ENCODE measurements at regions not wholly inside any gene's neighbourhood (a gene's known extent, or its start where the extent isn't known, plus 50 kb on each side); places are given as distances from the start of the nearest gene placed in this dataset.

DNA sequence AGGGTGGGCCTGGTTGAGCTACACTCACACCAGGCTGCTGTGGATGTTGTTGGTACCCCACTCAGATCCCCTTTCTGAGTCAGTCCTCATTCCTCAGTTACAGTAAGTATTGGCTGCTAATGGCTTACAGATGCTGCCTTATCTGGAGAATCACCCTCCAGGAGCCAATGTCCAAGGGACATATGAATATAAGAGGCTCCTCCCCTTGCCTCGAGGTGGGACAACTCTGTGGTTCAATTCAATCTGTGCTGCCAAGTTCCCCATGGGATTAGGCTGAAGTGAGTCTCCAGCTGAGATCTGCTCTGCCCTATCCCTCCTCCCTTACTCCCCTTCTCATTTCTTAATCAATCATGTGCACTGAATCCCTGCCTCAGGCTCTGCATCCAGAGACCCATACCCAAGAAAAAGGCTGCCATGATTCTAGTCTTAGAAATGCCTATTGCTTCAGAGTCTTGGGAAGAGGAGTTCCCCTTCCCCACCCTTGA lies 168.8 kb upstream of the SYT13 start:
- H3K4me3 ChIP-seq (ENCODE audit: low read length), result no peak overlapping the region
- DNase-seq (ENCODE audit: low read depth, low spot score), result no peak

DNA sequence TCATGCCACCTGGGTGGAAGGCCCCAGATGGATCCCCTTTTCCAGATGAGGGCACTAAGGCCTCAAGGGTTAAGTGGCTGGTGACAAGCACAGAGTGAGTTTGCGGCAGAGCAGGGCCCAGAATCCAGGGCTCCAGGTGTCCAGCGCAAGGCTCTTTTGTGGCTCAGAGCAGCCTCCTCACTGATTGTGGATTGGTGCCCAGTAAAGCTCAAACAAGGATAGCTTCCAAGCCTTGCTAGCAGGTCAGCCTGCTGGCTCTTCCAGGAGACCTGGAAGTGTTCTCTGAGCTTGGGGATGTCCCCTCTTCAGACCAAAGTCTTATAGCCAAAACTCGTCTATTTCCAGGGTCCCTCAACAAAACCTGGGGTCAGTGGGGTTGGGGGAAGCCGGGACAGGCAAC lies 167.6 kb upstream of the SYT13 start:
- H3K4me3 ChIP-seq (ENCODE audit: low read length), result no peak overlapping the region
- no peak for DNase-seq (ENCODE audit: low read depth, low spot score)

- H3K4me3 ChIP-seq (ENCODE audit: low read length), result no peak overlapping the region
- DNase-seq (ENCODE audit: low read depth, low spot score), result no peak
Observed at GRCh38 chr11:45451766-45452440, 165.8 kb upstream of the SYT13 start.

DNA sequence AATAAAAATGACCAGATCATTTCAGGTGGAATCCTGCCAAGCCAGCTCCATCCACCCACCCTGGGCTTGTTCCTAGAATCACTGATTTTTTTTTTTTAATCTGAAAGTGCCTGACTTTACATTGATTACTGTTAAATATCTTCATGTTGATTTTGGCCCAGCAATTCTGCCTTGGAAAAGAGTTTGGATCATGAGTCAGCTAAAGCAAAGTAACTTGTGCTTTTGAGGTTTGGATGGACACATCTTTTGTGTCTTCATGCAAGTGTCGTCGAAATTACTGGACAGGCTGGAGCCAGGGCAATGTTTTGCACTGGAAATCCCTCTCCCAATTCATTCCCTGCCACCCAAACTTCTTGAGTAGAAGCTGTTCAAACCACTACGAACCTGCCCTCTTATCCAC lies 164.0 kb upstream of the SYT13 start:
- no peak overlapping the region for H3K4me3 ChIP-seq (ENCODE audit: low read length)
- DNase-seq (ENCODE audit: low read depth, low spot score), result no peak

- no peak overlapping the region for H3K4me3 ChIP-seq (ENCODE audit: low read length)
- DNase-seq (ENCODE audit: low read depth, low spot score), result no peak
Observed at GRCh38 chr11:45449036-45449601, 163.0 kb upstream of the SYT13 start.

- no peak for DNase-seq (ENCODE audit: low read depth, low spot score)
- H3K4me3 ChIP-seq (ENCODE audit: low read length), result no peak overlapping the region
Observed at GRCh38 chr11:45448561-45448960, 162.4 kb upstream of the SYT13 start.

- no peak overlapping the region for H3K4me3 ChIP-seq (ENCODE audit: low read length)
- no peak for DNase-seq (ENCODE audit: low read depth, low spot score)
Observed at GRCh38 chr11:45446998-45447397, 160.9 kb upstream of the SYT13 start.

DNA sequence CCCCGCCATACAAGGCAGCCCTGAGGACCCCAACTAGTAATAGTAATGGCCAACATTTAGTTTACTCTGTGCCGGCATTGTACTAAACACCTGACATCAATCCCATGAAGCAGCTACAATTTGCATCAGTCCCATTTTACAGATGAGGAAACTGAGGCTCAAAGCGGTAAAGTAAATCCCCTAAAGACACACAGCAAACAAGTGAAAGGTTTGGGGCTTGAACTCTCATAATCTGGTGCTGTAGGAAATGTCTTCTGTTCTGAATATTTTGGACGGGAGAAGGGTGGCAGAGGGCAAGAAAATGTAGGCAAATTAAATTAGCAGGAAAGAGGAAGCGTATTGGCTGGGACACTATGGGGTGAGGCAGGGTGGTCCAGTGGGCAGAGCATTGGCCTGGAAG lies 160.3 kb upstream of the SYT13 start:
- no peak overlapping the region for H3K4me3 ChIP-seq (ENCODE audit: low read length)
- no peak for DNase-seq (ENCODE audit: low read depth, low spot score)

DNA sequence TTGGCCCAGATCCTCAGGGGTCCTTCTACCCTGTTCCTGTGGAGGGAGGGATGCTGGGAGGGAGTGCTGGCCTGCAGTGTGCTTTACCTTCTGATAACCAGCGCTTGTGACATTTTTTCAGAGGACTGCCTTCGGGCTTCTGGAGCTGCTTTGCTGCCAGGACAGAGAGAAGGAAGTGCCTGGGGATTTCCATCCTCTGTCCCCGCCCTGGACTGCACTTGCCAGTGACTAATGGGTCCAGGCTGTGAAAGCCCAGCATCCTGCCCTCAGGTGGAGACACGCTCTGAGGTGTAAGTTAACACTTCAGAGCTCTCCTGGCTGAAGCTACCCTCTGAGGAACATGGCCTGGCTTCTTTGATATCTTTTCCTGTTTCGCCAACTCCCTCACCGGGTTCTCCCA lies 158.7 kb upstream of the SYT13 start:
- no peak overlapping the region for H3K4me3 ChIP-seq (ENCODE audit: low read length)
- DNase-seq (ENCODE audit: low read depth, low spot score), result no peak

- no peak for DNase-seq (ENCODE audit: low read depth, low spot score)
- H3K4me3 ChIP-seq (ENCODE audit: low read length), result no peak overlapping the region
Observed at GRCh38 chr11:45440111-45440510, 154.0 kb upstream of the SYT13 start.

- DNase-seq (ENCODE audit: low read depth, low spot score), result no peak
- H3K4me3 ChIP-seq (ENCODE audit: low read length), result no peak overlapping the region
Observed at GRCh38 chr11:45436966-45437365, 150.8 kb upstream of the SYT13 start.

DNA sequence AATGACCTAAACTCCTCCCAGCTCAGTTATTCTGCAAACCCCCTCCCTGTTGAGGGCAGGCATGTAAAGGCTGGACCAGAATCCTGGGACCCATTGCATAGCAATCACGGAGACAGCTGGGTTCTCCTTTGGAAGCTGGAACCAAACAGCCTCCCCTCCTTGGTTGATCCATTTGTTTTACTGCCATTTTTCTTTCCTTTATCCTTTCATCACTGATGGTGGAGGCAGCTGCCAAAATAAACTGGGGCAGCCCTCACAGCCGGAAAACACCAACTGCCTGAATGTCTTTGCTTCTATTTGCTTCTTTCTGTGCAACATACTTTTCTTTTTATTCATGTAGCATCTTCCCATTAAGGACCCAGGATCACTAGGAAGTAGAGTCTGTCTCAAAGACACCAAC lies 150.0 kb upstream of the SYT13 start:
- DNase-seq (ENCODE audit: low read depth, low spot score), result no peak
- no peak overlapping the region for H3K4me3 ChIP-seq (ENCODE audit: low read length)

- no peak for DNase-seq (ENCODE audit: low read depth, low spot score)
- H3K4me3 ChIP-seq (ENCODE audit: low read length), result no peak overlapping the region
Observed at GRCh38 chr11:45435706-45436105, 149.6 kb upstream of the SYT13 start.

GRCh38 chr11:45432910-45433309 lies 146.8 kb upstream of the SYT13 start:
- no peak for DNase-seq (ENCODE audit: low read depth, low spot score)

DNA sequence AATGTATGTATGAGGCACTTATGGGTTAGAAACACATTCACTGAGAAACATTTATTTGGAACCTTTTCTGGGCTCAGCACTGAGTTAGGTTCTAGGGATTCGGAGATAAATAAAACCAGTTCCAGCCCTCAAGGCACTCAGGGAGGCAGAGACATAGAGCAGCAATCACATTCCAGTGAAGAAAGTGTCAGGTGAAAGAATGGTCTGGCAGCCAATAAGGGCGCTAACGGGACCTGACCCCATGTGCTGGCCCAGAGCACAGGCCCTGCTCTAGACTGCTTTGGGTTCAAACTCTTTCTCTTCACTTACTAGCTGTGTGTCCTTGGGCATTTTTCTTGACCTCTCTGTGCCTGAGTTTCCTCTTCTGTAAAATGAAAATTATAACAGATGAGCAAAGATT lies 146.0 kb upstream of the SYT13 start:
- no peak for DNase-seq (ENCODE audit: low read depth, low spot score)
- H3K4me3 ChIP-seq (ENCODE audit: low read length), result no peak overlapping the region

More at GRCh38 chr11:45432910-45433309, 146.8 kb upstream of the SYT13 start:
- H3K4me3 ChIP-seq (ENCODE audit: low read length), result no peak overlapping the region

DNA sequence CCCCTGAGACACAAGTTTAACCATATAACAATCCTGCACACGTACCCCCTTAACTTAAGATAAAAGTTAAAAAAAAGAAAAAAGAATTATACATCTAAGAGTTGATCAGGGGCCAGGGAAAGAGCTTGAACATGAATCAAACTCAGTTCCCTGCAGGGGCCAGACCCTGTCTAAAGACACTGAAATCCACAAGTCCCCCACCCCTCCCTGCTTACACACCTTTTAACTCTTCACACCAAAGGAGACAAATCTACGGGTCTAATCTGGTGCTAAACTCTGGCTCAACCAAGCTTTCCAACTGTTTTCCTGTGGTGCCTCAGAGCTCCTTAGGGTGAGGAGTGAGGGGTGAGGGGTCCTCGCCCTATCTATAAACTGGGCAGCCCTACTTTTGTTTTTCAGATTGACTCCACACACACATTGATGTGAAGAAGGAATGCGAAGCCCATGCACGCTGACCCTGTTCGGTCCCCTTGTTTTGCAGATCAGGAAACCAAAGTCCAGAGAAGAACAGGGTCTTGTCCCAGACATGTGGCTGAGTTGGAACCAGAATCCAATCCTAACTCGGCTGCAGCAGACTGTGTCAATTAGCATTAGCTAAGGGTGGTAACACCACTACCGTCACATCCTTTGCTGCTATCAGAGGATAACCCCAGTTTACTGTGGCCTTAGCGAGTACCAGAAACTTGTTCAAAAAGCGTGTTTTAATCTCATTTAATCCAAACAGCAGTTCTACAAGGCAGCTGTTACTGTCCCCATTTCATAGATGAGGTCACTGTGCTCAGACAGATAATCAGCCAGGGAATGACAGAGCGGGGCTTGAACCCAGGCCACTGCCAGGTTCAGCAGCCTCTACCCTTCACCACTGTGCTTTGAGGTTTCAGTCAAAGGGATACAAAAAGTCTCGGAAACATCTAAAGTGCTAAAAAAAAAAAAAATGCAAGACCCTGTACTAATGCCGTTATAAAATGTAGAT lies 145.2 kb upstream of the SYT13 start:
- no peak for DNase-seq (ENCODE audit: low read depth, low spot score)
- H3K4me3 ChIP-seq (ENCODE audit: low read length), result no peak overlapping the region

GRCh38 chr11:45430361-45430760 lies 144.2 kb upstream of the SYT13 start:
- no peak for DNase-seq (ENCODE audit: low read depth, low spot score)
- H3K4me3 ChIP-seq (ENCODE audit: low read length), result no peak overlapping the region

DNA sequence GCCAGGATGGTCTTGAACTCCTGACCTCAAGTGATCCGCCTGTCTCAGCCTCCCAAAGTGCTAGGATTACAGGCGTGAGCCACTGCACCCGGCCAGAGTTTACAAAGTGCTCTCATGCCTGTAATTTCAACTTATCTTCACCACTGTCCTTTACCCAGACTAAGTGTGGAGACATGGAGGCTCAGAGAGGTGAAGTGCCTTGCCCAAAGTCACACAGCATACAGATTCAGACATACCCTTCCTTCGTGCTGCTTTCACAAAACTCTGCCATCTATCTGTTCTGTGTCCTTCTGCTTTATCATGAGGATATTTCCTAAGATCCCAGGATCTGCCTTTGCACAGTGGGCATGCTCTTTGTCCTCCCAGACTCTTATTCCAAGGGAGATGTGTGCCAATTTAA lies 143.6 kb upstream of the SYT13 start:
- H3K4me3 ChIP-seq (ENCODE audit: low read length), result no peak overlapping the region

DNA sequence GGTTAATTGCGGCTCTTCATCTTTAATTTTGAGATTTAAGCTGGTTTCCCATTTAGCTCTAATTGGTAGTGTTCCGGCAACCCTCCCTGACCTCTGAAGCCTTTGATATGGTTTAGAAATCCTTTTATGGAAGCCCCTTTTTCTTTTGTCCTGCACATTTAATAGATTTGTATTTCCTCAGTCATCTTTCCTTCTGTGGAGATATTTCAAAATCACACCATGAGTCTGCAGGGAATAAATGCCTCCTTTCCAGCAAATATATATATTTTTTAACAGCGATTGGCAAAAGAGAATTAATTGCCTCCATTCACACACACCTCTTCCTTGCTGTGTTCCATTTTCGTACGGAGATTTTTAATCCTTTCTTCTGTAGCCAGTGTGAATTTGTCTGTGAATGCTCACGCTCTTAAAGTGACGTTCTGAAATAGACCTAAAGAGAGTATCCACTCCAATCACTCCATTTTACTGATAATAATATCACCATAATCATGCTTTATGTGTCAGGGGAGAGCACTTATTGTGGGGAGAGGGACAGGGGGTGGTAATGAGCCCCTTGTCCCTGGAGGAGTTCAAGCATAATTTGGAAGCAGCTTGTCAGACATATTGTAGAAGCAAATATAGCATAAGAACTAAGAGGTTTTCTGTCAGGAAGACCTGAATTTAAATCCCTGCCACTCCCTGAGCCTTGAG lies 142.5 kb upstream of the SYT13 start:
- no peak for DNase-seq (ENCODE audit: low read depth, low spot score)
- H3K4me3 ChIP-seq (ENCODE audit: low read length), result no peak overlapping the region

More for the DNA sequence above, 143.6 kb upstream of the SYT13 start:
- DNase-seq (ENCODE audit: low read depth, low spot score), result no peak

Data from Jurkat, Clone E6-1 (cell line).